NCI-H446 (cell line): ENCODE measurements at regions not wholly inside any gene's neighbourhood (a gene's known extent, or its start where the extent isn't known, plus 50 kb on each side); places are given as distances from the start of the nearest gene placed in this dataset.
"Not testable (repeated sequence)": the region's sequence is repeated elsewhere in the genome, so short reads cannot be mapped to it uniquely, and the experiment has no call there.

Source experiments
- DNase-seq, 2 experiments: peaks; one replicate each; lab custom pipeline; 2025; lab: John Stamatoyannopoulos, UW

GRCh38 chr7:39758234-39758970 is 135.0 kb downstream of the RALA start:
- DNase-seq, result no peak

- DNase-seq, result no peak
Observed at GRCh38 chr7:39761449-39761848, 138.1 kb downstream of the RALA start.

GRCh38 chr7:39762466-39762865 is 139.1 kb downstream of the RALA start:
- DNase-seq, result not testable (repeated sequence)

GRCh38 chr7:39762881-39763280 is 139.5 kb downstream of the RALA start:
- DNase-seq, result not testable (repeated sequence)

GRCh38 chr7:39765833-39766232 is 142.5 kb downstream of the RALA start:
- DNase-seq, result not testable (repeated sequence)

GRCh38 chr7:39768439-39768838 is 145.1 kb downstream of the RALA start:
- DNase-seq, result not testable (repeated sequence)

- not testable (repeated sequence) for DNase-seq
Observed at GRCh38 chr7:39774341-39774851, 151.0 kb downstream of the RALA start.

- not testable (repeated sequence) for DNase-seq
Observed at GRCh38 chr7:39781557-39781956, 158.2 kb downstream of the RALA start.

GRCh38 chr7:39786440-39786839 is 163.1 kb downstream of the RALA start:
- DNase-seq, result not testable (repeated sequence)

GRCh38 chr7:39791035-39791434 is 159.0 kb upstream of the CDK13 start:
- not testable (repeated sequence) for DNase-seq

GRCh38 chr7:39791911-39792310 is 158.1 kb upstream of the CDK13 start:
- DNase-seq, result not testable (repeated sequence)

- not testable (repeated sequence) for DNase-seq
Observed at GRCh38 chr7:39793026-39793425, 157.0 kb upstream of the CDK13 start.

- not testable (repeated sequence) for DNase-seq
Observed at GRCh38 chr7:39793851-39794250, 156.2 kb upstream of the CDK13 start.

GRCh38 chr7:39796947-39797346 is 153.1 kb upstream of the CDK13 start:
- DNase-seq, result not testable (repeated sequence)

- DNase-seq, result not testable (repeated sequence)
Observed at GRCh38 chr7:39798077-39798476, 152.0 kb upstream of the CDK13 start.

- no peak for DNase-seq
Observed at GRCh38 chr7:39808796-39809481, 141.1 kb upstream of the CDK13 start.

GRCh38 chr7:39810204-39810642 is 139.8 kb upstream of the CDK13 start:
- DNase-seq, result no peak

GRCh38 chr7:39810710-39811109 is 139.3 kb upstream of the CDK13 start:
- no peak for DNase-seq

- peak in 1 of 2 experiments; percentile 43 for DNase-seq
Observed at GRCh38 chr7:39811161-39811614, 138.9 kb upstream of the CDK13 start.

- DNase-seq, result no peak
Observed at GRCh38 chr7:39816462-39817060, 133.5 kb upstream of the CDK13 start.

- no peak for DNase-seq
Observed at GRCh38 chr7:39819514-39819913, 130.5 kb upstream of the CDK13 start.

- no peak for DNase-seq
Observed at GRCh38 chr7:39824456-39825200, 125.4 kb upstream of the CDK13 start.
